Hematopoietic multipotent progenitor cell treated with erythropoietin and hydrocortisone succinate and interleukin-3 and kit ligand, for 8 days (in vitro differentiated cells): ENCODE measurements at regions not wholly inside any gene's neighbourhood (a gene's known extent, or its start where the extent isn't known, plus 50 kb on each side); places are given as distances from the start of the nearest gene placed in this dataset.

Source experiments
- DNase-seq: peaks from one replicate; pipeline ENCODE4 v3.0.0-alpha.2; 2015

DNA sequence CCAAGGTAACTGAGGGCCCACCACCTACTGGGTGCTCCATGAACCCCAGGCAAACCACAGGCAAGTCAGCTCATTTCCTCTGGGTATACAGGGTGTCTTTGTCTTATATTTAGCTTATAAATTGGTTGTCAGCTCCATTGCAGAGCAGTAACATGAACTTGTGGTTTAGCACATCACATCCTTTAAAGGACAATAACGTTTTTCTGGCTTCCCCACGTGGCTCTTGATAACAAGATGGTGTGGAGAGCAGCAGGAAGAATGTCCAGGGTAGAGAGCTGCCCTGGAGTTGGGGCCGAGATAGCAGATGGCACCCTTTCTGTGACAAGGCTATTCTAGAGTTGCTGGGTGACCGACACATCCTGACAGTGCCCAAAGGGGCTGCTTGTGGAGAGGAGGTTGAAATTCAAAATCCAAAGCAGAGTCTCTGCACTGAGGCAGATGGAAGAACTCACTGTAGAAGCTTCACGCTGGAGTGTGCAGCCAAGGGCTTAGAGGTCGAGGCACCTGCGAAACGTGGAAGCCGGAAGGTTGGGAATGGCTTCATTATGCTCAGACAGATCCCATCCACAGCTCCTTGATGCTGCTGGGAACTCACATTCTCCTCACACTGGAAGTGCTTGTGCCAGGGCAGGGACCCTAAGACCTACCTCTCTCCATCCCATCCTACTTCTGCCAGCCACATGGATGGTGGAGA, 133.0 kb upstream of the FRY start:
- DNase-seq = peak; percentile 8

DNA sequence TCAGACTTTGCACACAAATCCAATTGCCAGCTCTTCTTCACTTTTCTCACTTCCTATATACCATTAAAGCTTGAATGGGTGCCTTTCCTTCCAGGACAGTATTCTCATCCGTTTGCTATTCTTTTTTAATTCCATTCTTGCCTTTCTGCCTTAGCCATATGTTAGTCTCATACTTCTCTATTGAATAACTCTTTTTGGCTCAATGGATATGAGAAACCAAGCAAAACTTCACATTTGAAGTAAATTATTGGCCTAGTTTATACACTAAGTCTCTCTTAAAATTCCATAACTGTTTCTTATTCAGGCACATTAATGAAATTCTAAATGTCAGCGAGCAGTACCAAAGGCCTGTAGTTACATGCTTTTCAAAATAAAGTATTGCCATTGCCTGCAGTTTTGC, 129.6 kb upstream of the FRY start:
- no peak for DNase-seq

DNA sequence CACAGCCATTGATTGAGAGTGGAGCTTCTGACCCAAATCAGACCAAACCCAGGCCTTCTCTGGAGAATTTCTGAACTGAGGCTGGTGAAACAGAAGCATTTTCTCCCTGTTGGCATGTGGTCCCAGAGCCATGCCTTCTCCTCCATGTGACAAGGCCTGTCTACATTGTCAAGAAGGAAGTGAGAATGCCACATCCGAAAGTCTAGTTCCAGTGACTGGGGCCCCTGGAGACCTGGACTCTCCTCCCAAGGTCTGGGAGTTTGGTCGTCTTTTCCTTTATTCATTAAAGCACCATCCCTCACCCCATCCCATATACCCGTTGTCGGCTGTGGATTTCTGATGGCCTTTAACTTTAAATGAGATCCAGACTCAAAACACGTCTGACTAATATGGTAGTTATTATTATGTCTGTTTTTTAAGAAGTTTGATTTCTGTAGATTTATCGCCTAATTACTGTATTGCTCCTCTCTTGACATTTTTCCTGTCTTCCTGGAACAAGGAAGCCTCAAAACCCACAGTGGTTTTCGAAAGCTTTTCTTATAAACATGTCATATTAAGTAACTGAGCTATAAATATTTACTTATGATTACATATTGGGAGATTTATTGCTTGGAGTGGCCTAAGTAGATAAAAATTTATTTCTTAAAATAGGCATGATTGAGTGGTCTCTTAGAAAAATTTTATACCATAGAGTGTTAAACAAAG, 128.3 kb upstream of the FRY start:
- DNase-seq = no peak

DNA sequence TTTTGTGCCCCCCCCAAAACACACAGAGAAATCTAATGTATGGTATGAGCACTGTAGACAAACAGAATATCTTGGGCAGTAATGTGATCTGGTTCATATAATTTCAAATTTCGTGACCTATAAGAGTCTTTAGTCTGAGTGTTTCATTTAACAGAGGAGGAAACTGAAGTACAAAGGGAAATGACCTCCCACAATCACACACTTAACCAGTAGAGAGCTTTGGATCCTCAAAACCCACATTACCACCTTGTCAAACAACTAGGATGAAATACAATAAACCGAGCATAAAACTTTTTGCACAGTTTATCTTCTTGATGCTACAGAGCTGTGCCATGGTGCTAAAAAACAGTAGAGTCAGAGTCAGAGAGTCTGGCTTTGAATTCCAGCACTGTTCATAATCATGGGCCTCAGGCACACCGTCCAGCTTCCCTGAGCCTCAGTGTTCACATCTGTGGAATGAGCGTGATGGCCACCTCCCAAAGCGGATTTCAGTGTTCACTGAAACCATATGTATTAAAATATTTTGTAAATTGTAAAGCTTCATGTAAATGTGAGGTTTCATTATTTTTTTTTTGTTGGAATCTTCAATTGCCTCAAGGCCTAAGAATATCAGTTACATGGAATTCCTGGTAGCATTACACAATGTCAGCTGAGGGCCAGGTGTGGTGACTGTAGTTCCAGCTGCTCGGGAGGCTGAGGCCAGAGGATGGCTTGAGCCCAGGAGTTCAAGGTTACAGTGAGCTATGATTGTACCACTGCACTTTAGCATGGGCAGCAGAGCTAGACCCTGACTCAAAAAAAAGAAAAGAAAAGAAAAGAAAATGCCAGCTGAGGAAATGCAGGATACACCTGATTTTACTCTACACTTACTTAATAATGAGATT, 126.4 kb upstream of the FRY start:
- DNase-seq = no peak

DNA sequence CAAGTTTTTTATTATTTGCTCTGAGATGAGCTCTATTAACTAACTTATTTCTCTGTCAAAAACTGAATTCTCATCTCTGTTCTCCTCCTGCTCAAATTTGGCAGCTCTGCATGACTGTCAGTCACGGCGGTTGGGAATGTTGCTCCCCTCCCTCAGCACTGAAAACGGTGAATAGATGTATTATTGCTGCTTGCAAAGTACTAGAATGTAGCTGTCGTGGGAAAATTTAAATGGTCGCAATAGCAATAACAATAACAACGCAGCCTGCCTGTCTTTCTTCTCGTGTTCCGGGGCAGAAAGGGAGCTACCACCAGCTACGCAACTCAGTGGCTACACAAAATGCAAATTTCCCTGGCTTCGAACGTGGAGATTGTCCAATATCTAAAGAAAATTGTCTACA, 125.6 kb upstream of the FRY start:
- DNase-seq = no peak

DNA sequence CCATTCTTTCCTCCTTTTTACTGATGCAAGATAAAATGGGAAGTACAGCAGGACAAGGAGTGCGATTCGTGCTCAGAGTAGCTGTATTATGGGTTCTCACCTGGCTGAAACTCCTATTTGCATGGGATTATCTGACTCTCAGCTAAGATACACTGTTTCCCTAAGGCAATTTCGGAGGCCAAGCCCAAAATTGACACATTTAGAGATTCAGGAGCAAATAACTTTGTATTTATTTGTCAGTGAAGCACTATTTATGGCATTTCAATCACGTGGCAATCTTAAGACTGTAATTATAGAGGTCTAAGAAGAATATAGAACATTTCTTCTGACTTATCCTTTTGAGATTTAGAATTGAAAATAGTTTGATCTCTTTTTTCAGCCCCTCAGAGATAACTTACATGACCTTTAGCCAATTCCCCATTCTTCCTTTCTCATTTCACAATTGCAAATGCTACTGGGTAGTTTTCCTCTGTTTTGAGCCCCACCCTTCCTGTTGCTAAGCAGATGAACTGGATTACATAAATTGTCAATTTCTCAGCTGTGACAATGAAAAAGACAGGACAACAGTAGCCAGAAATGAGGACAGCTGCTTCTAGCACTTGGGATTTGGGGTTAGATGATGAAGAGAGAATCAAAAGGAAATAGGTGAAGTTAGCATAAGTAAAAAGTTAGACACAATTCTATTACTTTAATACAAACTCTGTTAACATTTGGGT, 122.7 kb upstream of the FRY start:
- peak; percentile 14 for DNase-seq

DNA sequence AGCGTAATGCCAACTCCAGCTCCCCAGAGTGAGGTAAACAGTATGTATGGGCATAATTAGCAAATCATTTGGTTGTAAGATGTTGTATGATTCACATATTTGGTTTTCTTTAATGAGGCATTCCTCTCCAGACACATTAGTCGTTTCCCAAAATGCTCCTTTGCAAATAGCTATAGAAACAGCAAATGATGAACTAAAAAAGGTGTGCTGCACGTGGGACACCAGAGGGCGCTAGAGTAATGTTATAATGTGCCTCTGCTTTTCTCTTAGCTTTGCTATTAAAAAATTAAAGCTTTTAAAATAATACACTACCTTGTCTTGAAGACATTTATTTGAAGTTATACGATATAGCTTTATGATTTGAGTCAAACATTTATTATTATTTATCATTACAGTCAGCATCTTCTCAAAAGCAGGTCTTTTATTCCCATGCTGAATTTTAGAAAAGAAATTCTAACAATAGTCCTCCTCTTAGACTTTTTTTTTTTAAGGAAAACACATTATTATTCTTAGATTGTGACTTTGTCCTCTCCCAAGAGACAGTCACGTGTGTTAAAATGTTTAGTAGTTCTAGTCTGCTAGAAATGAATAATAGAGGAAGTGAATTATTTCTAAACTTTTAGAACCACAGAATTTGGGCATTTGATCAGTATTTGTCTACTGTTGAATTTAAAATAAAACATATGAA, 121.6 kb upstream of the FRY start:
- DNase-seq = peak; percentile 71

DNA sequence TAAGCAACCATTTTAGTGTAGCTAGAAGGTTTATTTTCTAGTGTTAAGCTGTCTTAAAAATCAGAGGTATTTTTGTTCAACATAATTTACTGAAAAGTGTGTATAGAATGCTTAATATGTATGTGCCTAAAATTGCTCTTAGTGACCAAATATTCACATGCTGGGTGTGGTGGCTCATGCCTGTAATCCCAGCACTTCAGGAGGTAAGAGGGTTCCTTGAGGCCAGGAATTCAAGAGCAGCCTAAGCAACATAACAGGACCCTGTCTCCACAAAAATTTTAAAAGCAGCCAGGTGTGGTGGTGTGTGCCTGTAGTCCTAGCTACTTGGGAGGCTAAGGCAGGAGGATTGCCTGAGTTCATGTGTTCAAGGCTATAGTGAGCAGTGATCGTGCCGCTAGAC, 120.9 kb upstream of the FRY start:
- no peak for DNase-seq

DNA sequence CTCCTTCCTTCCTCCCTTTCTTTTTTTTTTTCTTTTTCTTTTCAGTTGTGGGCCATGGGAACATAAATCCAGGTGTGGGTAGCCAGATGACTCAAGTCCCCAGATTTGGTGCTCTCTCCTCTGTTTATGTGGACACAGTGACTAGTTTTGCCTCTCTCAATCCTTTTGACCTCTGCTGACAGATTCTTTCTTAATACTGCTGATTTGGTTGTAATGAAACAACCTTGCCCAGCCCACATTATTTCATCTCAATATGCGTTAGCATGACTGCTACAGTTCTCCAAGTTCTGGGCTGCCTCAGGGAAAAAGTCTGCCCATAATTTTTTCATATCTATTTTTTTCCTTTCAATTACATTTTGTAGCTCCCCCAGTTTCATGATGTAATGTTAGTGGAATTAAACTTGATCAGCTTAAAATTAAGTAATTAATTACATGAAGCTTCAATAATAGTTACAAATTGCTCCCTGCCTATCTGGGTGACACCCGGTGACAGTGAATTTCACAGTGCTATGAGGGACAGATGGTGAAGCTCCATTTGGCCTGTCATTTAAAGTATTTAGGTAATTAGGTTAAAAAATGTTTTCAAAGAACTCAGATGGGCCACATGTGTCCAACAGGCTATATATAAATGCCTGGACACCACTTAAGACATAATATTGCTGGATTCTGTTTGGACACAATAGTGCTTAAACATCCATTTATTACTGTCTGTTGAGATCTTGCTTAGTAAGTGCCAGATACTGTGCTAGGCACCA, 118.8 kb upstream of the FRY start:
- no peak for DNase-seq

DNA sequence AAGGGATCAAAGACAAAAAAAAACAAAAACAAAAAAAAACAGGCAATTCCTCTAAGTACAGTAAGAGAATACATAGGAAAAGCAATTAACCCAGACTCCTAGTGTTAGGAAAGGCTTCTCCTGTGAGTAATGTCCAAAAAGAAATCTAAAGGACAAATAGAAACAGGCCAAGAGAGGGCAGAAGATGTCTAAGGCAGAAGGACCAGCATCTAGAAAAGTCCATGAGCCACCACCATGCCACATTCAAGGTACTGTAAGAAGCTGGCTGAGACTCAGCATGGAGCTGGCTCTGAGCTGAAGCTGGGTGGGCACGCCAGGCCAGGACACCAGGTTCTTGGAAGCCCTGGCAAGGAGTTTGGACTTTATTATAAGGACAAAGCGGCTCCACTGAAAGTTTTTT, 118.1 kb upstream of the FRY start:
- DNase-seq = no peak

DNA sequence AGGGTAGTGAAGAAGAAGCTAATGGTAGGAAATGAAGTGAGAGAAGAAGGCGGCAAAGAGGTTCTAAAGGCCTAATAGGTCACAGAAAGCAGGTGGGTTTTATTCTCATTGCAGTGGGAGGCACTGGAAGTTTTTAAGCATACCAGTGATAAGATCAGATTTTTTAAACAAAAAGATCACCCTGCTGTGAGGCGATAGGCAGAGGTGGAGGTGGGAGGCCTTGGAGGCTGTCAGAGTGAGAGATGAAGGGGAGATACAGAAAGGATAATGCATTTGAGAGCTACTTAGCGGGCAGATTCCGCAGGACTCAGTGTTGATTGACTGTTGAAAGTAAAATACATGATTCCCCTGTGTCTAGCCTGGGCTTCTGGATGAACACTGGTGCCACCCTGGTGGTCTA, 116.7 kb upstream of the FRY start:
- no peak for DNase-seq

DNA sequence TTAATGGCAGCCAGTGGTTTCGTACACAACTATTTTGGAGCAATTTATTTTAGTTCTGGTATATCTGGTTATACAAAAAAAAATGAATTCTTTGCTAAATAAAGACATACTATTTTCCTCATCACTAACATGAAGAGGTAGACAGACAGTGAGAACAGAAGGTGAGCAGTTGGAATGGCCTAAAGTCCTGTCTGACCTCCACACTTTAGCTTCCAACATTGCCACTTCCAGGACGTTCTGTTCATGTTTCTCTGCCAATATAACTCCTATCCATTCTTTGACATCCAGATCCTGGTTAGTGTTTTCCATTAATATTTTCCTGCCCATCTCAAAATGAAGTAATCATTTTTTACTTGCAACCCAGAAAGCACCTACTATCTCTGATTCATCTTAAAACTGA, 112.9 kb upstream of the FRY start:
- DNase-seq = no peak

DNA sequence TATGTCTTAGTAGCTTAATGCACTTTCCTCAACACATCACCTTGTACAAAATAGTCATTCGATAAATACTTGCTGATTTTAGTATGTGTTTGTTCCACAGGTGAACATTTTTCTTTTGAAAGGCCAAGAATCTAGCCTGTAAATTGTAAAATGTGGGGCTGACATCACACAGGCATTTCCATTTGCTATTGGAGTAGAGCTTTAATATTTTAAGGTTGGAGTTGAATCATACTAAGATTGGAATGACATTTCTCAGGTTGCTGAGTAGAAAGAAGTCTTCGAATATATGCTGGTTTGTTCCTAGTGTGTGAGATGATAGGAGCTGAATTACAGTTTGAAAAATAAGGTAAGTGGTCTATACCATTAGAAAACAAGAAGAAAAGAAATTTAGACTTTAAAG, 112.3 kb upstream of the FRY start:
- DNase-seq = no peak

DNA sequence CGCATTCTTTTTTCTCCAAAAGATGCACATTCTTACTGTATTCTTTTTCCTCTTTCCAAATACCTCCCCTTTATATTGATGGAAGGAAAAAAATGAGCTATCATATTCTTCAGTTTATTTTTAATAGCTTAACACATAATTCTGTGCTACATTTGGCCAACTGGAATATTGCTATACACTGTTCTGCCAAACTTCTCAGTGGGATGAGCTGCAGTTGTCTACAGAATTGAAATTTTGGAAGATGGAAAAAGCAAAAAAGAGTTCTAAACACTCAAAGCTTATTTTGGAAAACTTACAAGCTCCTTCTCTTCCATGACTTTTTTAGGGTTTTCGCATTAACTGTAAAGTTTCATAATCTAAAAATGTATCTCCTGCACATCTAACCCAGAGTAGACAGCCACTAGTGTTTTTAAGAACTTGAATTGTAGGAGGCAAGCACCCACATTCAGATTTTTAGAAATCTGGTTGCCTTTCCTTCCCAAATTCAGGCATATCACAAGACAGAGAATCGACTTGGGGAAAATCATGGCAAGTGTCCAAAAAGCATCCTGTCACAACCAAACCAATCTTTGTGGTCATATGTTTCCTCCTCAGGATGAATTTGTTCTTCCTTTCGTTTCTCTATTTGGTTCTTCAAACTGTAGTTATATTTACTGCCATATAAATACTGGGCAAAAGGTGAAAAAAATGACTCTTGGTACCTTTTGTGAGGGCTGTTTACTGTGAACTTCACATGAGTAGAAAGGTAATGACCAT, 111.4 kb upstream of the FRY start:
- no peak for DNase-seq

DNA sequence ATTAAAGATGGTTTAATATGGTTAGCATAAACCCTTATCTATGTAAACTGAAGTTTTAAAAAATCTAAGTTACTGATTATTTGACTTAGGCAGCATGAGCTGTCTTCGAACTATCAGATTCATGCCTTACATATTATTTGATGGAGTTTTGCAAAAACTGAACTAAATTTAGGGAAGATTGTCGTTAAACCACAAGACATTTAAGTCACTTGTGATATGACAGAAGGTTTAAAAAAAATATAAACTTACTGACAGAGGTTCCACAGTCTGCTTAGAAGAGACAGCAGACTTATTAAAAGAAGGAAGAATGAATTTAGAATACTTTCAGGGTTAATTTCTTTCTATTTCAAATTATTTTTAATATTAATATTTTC, 110.9 kb upstream of the FRY start:
- no peak for DNase-seq

DNA sequence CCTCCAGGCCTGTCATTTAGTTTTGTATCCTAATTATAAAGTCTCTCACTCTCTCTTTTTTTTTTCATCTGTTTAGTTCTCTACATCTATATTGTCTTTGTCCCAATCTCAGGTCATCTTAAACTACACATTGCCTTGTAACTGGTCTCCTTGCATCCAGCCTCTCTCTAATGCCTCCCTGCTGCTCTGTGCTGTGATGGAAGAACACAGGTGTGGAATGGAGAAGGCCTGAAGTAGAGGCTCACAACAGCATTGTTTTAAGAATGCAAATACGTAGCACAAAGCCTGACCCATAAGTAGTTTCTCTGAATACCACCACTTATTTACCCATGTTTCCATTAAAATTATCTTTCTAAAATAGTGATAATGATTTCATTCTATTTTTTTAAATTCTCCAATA, 108.8 kb upstream of the FRY start:
- DNase-seq = no peak

DNA sequence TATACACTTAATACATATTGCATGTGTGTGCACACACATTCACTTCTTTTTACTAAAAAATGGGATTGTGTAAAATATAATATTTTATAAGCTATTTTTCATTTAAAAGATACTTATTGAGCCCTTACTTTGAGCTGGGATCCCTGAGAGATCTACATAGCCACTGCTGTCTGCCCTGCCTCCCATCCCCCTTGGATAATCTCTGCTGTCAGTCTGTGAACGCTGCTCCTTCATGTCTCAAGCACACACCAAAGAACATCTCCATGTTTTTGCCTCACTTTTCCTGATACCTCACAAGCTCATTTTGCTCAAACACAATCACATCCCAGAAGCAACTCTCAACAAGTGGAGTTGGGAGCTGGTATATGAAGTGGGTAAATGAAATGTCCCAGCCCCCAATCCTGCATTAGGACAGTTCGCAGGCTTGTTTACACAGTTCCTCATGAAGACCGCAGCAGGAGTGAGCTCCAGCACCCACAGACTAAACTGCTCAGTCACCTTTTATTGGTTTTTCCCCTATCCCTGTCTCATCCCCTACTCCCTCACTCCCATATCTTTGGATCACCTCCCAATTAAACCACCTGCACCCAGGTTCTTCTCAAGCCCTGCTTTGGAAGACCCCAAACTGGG, 108.3 kb upstream of the FRY start:
- DNase-seq = no peak

DNA sequence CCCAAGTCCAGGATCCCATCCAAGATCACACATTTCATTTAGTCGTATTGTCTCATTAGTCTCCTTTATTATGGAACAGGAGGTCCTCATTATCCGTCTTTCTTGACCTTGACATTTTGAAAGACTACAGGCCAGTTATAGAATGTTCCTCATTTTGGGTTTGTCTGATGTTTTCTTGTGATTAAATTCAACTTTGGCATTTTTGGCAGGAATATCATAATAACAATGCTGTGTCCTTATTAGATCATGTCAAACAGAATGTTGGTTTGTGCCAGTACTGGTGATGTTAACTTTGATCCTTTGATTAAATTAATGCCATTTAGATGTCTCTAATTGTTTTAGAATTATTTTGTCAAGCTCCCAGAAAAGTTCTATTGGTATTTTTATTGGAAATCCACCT, 106.5 kb upstream of the FRY start:
- no peak for DNase-seq

DNA sequence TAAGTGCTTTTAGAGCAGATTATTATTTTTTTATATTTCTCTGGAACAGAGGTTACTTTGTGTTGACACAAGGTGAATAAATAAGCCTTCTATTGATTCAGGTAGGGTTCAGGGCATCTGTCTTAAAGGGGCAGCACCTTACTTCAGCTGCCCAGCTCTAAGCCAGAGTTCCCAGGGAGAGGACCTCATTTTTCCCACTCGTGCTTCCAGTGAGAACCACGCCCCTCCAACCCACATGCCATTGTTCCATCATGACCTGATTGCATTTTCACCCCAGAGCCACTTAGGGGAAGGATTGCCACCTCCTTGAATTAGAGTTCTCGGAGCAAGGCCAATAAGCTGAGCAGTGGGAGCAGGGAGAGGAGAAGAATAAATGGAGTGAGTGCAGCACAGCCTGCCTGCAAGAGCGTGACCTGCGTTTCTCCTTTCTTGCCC, 104.3 kb upstream of the FRY start:
- no peak for DNase-seq

DNA sequence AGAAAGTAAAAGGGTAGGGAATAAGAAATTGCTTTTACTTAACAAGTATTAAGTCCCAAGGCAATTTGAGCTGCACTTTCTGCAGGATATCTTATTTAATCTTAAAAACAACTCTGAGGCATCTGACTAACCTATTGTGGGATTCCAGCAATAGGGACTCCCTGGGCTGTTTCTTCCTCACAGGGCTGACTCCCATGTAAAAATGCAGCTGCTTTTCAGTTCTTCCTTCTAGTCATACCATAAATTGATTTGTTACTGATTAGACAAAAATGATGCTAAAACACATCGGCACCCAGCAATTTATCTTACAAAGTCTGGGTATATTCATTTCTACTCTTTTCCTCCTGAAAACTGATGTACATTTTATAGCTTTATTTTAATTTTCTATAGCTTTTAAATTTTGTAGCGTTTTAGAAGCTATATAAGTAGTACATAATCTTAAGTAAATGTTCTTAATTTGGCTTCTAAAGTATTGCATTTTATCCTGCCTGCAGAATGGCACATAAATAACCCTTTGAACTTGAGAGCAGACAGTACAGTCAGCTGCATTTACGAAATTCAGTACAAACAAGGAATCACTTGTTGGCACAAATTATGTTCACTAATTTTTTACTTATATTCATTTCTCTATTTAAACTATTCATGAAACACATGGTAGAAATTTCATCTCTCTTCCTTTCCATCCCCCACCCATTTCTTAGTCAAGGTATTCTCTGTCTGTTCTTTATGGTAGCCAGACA, 102.4 kb upstream of the FRY start:
- no peak for DNase-seq
